HG03432 (cell line): ENCODE measurements at regions not wholly inside any gene's neighbourhood (a gene's known extent, or its start where the extent isn't known, plus 50 kb on each side); places are given as distances from the start of the nearest gene placed in this dataset.

Experiments used
- ATAC-seq: cut with Tn5 transposase; IDR thresholded peaks from one replicate; pipeline ENCODE4 v1.9.1; 2021; ENCODE audit warnings: mild to moderate bottlenecking, moderate library complexity; ENCODE audit not compliant: unreplicated experiment

DNA sequence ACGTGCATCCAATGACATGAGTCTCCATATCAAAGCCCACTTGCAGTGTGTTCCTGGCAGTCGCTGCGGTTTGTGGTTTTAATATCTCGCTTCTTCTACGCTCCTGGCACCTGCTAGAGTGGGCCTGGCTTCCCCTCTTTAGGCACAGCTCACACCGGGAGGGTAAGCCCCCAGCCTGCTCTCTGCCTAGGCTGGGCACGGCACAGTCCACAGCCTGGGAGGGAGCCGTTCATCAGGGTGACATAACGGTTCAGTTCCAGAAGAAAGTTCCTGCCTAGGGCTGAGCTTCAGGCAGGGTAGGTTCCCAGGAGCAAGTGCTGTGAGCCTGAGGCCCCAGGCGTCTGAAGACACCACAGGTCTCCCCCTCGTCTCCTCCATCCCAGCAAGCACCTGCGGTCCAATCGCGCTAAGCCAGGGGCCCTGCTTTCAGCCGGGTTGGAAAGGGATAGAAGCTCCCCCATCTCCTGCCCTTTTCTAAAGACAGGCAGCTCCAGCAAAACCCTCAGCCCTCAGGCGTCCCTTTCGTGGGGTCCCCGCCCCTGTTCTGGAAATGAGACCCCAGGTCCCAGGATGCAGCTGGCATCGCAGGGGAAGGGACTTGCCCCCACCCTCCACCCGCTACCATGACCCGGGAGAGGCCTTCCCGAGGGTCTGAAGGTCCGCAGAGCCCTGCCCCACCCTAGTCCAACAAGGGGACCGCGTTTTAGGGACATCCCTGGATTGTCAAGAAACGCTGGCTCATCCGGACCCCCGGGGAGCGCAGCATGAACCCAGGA is 121.6 kb upstream of the ZNF507 start:
- ATAC-seq = no peak

- peak; percentile 67 for ATAC-seq
Measured at GRCh38 chr19:32224371-32225244, 120.8 kb upstream of the ZNF507 start.

- no peak for ATAC-seq
Measured at GRCh38 chr19:32227561-32228165, 117.7 kb upstream of the ZNF507 start.

DNA sequence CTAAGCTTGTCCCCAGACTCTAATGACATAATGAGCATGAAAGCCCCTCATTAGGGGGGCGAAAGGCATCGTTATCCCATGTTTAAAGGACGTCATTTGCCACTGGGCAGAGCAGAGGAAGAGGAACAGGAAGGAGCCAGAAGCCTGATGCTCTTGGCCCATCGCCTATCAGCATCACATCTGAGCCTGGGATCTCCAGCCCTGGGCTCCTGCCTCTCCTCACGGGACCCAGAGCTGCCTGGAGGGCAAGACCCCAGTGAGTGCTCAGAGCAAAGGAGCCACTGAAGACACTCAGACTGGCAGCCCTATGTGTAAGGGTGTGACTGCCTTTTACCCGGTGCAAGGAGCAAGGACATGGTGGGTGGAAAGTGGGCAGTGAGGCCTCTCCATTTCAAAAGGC is 115.0 kb upstream of the ZNF507 start:
- ATAC-seq = no peak

DNA sequence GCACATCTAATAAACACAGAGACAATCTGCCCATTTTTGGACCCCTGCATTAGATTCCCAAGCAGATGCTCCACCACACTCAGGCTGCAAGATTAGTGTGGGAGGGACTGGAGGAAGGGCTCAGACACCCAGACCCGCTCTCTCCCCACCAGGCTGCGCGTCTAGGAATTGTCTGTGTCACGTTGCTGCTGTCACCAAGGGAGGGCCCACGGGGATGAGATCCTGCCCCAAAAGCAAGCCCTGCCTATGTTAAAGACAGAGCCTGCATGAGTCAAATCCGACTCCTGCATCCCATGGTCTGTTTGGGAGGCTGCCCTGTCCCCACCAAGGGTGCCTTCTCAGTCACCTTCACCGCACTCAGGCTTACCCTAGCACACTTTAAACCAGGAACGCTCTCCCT is 114.4 kb upstream of the ZNF507 start:
- ATAC-seq = no peak

DNA sequence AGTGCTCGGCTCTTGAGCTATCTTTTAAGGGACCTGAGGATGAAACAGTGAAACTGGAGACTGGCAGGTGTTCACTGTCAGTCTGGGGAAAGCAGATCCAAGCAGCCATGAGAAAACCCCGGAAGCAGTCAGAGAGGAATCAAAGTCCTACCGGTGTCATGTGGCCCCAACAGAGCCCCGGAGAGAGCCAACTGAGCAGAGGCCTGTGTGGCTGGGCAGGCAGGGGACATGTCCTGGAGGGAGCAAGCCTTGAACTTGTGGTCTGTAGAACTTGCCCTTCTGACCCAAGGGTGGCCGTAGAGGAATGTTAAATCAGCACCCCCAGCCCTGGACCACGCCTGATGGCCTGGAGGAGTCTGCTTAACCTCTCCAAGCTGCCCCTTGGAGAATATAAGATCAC is 113.7 kb upstream of the ZNF507 start:
- ATAC-seq = no peak

DNA sequence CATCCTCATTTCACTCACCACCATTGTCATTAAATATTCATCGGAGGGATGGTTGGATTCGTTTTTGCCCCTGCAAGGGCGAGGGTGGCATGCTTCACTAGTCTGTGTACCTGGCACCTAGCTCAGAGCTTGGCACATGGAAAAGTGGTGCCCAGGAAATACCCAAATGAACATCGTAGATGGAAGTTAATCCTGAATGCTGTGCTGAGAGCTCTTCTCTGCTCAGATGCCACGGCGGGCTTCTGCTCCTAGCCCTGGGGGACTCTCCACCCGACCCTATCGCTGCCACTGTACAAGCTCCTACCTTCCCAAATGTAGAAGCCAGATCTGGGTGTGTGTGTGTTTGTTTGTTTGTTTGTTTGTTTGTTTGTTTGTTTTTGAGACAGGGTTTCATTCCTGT is 113.0 kb upstream of the ZNF507 start:
- no peak for ATAC-seq

GRCh38 chr19:32233091-32233490 is 112.3 kb upstream of the ZNF507 start:
- ATAC-seq = no peak

- ATAC-seq = no peak
Measured at GRCh38 chr19:32233885-32234284, 111.5 kb upstream of the ZNF507 start.

DNA sequence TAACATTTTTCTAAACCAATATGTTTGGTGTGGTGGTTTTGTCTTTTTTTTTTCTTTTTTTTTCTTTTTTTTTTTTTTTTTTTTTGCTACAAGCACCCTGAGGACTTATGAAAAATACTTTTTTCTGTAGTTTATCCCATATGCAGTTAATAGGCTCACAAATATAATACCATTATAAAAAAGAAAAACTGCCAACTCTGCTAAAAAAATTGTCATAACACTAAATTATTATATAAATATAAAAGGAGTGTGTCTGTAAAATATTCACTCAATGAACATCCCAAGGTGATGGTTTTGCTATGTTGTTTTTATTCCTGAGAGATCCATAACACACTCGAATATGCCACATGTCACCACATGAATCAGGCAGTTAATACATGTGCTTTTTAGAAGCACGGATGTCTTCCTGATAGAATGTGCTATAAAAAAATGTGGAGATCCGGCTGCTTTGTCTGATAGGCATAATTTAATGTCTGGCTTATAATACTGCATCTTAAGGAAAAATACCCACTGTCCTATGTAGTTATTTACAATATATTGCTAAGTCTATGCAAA is 110.7 kb upstream of the ZNF507 start:
- no peak for ATAC-seq

DNA sequence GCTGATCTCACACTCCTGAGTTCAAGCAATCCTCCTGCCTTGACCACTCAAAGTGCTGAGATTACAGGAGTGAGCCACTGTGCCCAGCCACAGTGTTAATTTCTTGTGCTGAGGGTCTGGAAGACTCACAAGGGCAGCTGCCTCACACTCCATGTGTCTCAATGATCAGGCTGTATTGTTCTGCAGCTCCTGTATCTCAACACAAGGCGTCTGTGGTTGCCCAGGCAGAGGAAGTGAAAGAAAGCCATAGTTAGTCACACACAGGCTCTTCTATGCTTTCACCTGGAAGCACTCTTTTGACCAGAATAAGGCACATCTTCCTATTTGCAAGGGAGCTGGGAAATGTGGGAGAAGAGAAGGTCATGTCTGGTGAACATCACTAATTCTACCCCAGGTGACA is 107.3 kb upstream of the ZNF507 start:
- peak; percentile 84 for ATAC-seq

DNA sequence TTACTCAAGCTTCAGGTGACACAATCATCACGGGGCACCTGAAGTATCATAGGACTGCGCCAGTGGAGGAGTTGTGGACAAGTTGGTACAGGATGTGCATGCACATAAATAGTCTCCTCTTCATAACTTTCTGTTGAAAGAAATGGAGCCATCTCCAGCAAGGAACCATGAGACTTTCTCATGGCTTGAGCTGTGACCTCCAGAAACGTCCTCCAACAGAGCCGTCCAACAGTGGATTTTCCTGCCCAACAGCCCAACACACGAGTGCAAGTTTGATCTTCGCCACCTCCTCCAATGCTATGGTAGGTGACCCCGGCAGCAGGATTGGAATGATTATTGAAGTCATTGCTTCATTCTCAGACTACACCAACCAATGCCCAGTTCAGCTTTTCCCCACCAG is 105.1 kb upstream of the ZNF507 start:
- ATAC-seq = no peak

DNA sequence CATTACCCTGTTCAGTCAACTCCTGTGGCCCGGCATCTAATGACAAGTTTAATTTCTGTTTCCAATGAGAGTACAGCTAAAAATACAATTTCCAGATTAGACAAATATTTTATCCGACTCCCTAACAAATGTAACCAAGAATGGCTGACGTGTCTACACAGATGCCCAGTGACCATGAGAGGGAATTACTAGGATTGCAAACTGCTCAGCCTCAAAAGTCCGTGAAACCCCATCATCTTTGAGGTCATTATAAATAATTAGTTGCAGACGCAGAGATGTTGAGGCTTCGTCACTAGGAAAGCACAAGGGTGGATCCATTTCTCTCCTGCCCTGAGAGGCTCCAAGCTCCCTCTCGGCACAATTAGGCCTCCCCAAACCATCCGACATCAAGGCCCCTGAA is 104.1 kb upstream of the ZNF507 start:
- ATAC-seq = no peak

GRCh38 chr19:32241932-32242710 is 103.3 kb upstream of the ZNF507 start:
- no peak for ATAC-seq

DNA sequence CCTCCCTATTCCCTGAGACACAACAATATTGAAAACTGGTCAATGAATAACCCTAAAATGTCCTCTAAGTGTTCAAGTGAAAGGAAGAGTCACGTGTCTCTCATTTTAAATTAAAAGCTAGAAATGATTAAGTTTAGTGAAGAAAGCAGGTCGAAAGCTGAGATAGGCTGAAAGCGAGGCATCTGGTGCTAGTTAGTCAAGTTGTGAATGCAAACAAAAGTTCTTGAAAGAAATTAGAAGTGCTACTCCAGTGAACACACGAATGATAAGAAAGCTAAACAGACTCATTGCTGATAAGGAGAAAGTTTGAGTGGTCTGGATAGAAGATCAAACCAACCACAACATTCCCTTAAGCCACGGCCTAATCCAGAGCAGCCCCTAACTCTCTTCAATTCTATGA is 99.4 kb upstream of the ZNF507 start:
- ATAC-seq = no peak

DNA sequence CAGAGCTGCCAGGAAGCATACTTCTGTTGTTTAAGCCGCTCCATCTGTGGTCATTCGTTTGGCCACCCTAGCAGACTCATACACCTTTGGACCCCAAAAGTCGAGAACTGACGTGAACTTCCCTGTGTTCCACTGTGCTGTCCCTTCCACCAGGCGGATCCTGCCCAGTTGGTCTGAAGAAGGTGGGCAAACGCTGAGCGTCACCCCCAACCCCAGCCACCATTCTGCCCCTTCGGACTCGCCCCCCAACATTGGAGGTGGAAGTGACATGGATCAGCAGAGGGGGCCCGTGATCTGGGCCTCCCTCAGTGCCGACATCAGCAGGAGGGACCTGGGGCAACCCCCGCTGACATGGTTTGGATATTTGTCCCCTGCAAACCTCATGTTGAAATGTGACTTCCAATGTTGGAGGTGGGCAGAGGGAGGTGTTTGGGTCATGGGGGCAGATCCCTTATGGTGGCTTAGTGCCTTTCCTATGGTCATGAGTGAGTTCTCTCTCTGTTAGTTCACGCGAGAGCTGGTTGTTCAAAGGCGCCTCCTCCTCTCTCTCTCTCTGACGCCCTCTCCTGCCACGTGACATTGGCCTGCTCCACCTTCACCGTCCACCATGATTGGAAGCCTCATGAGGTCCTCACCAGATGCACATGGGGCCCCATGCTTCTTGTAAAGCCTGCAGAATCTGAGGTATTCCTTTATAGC is 93.6 kb upstream of the ZNF507 start:
- ATAC-seq = no peak

DNA sequence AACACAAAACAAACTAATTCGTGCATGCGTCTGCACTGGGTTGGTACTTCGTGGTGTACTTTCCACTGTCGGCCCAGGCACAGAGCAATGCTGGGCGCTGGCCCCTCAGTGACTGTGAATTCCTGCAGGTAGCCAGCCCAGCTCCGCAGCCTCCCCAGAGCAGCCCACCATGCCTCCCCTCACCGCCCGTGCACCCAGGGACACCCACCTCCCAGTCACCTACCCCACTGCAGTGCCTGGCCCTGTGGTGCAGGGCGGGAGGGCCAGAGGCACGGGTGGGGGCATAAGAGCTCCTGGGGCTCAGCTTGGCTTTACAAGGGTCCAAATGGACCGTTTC is 93.1 kb upstream of the ZNF507 start:
- no peak for ATAC-seq

- no peak for ATAC-seq
Measured at GRCh38 chr19:32253683-32254508, 91.5 kb upstream of the ZNF507 start.

- ATAC-seq = no peak
Measured at GRCh38 chr19:32254509-32254890, 90.9 kb upstream of the ZNF507 start.
